Neural cell (in vitro differentiated cells): ENCODE measurements at regions not wholly inside any gene's neighbourhood (a gene's known extent, or its start where the extent isn't known, plus 50 kb on each side); places are given as distances from the start of the nearest gene placed in this dataset.

Experiments used
- H2AFZ ChIP-seq: fragments of 200-600, 300-800 bp; sonication (generic), shearing (Covaris generic); 2 replicates; pipeline ENCODE4 v1.6.0; 2014; ENCODE audit warnings: low read depth, mild to moderate bottlenecking, antibody characterized with exemption, low read length, moderate library complexity
- H3F3A ChIP-seq: fragments of 200-600 bp; shearing (Covaris generic); 2 replicates; pipeline ENCODE4 v1.6.1; 2016; ENCODE audit warnings: mild to moderate bottlenecking, moderate library complexity, mixed read lengths, antibody characterized with exemption, low read length; ENCODE audit not compliant: insufficient read depth, poor library complexity, severe bottlenecking
- H3K27ac ChIP-seq: fragments of 200-600, 300-800 bp; sonication (generic), shearing (Covaris generic); 2 replicates; pipeline ENCODE4 v1.5.1; 2014; ENCODE audit warnings: mild to moderate bottlenecking, low read length, moderate library complexity
- H3K27me3 ChIP-seq: fragments of 300-800, 200-600 bp; sonication (generic), shearing (Covaris generic); 2 replicates; pipeline ENCODE4 v1.6.0; 2014; ENCODE audit warnings: mild to moderate bottlenecking, low read depth, low read length, moderate library complexity; ENCODE audit not compliant: insufficient read depth
- H3K36me3 ChIP-seq: fragments of 300-800, 200-600 bp; sonication (generic), shearing (Covaris generic); 2 replicates; pipeline ENCODE4 v1.5.1; 2014; ENCODE audit warnings: mild to moderate bottlenecking, antibody characterized with exemption, low read length, moderate library complexity; ENCODE audit not compliant: insufficient read depth
- H3K4me2 ChIP-seq: fragments of 300-800, 200-600 bp; sonication (generic), shearing (Covaris generic); 2 replicates; pipeline ENCODE4 v1.6.0; 2014; ENCODE audit warnings: mild to moderate bottlenecking, low read length
- H3K4me3 ChIP-seq: fragments of 300-800, 200-600 bp; sonication (generic), shearing (Covaris generic); 2 replicates; pipeline ENCODE4 v1.5.1; 2014; ENCODE audit warnings: mild to moderate bottlenecking, low read length, moderate library complexity
- H3K79me2 ChIP-seq: fragments of 200-600 bp; shearing (Covaris generic); replicated peaks from 2 replicates; pipeline ENCODE4 v1.6.0; 2014; ENCODE audit warnings: mild to moderate bottlenecking, low read length, moderate library complexity; ENCODE audit not compliant: insufficient read depth
- H3K9ac ChIP-seq: fragments of 300-800, 200-600 bp; sonication (generic), shearing (Covaris generic); 2 replicates; pipeline ENCODE4 v1.6.1; 2016; ENCODE audit warnings: mild to moderate bottlenecking, low read length, mixed read lengths
- H3K9me2 ChIP-seq: fragments of 200-600 bp; shearing (Covaris generic); 2 replicates; pipeline ENCODE4 v1.6.1; 2016; ENCODE audit warnings: mild to moderate bottlenecking, low read length, mixed read lengths; ENCODE audit not compliant: insufficient read depth
- H3K9me3 ChIP-seq: fragments of 200-600, 300-800 bp; sonication (generic), shearing (Covaris generic); 2 replicates; pipeline ENCODE4 v1.6.1; 2016; ENCODE audit warnings: mild to moderate bottlenecking, mixed run types, low read length, moderate library complexity, mixed read lengths
- H4K20me1 ChIP-seq: fragments of 200-600 bp; shearing (Covaris generic); 2 replicates; pipeline ENCODE4 v1.6.1; 2016; ENCODE audit warnings: mild to moderate bottlenecking, mixed run types; ENCODE audit not compliant: insufficient read depth
- EP300 ChIP-seq: fragments of 450-650 bp; conservative IDR thresholded peaks from 2 replicates; pipeline ENCODE4 v1.6.1; 2014; ENCODE audit warnings: antibody characterized with exemption, mild to moderate bottlenecking, moderate library complexity; ENCODE audit not compliant: poor library complexity, severe bottlenecking
- EZH2 ChIP-seq: fragments of 200-600, 300-800 bp; shearing (Covaris generic), sonication (generic); IDR thresholded peaks from 2 replicates; pipeline ENCODE4 v1.6.1; 2014; ENCODE audit warnings: antibody characterized with exemption, low read length, borderline replicate concordance, mild to moderate bottlenecking; ENCODE audit not compliant: insufficient read depth, poor library complexity, severe bottlenecking
- MXI1 ChIP-seq: fragments of 450-650 bp; conservative IDR thresholded peaks from 2 replicates; pipeline ENCODE4 v1.6.1; 2014; ENCODE audit warnings: antibody characterized with exemption, mild to moderate bottlenecking; ENCODE audit not compliant: poor library complexity, severe bottlenecking
- POLR2AphosphoS5 ChIP-seq: IDR thresholded peaks from 2 replicates; pipeline ENCODE4 v1.6.1; 2012
- RAD21 ChIP-seq: fragments of 450-650 bp; conservative IDR thresholded peaks from 2 replicates; pipeline ENCODE4 v1.6.1; 2014; ENCODE audit warnings: antibody characterized with exemption, mild to moderate bottlenecking, moderate library complexity
- SMC3 ChIP-seq: fragments of 450-650 bp; conservative IDR thresholded peaks from 2 replicates; pipeline ENCODE4 v1.6.1; 2014; ENCODE audit warnings: antibody characterized with exemption, mild to moderate bottlenecking, moderate library complexity; ENCODE audit not compliant: poor library complexity
- TAF1 ChIP-seq: IDR thresholded peaks from 2 replicates; pipeline ENCODE4 v1.6.1; 2012; ENCODE audit warnings: low read depth
- TF ChIP-seq, protein P1 (sequence below): IDR thresholded peaks from 2 replicates; pipeline ENCODE4 v1.6.1; 2012; ENCODE audit warnings: borderline replicate concordance
- TF ChIP-seq, protein P2 (sequence below): fragments of 450-650 bp; IDR thresholded peaks from 2 replicates; pipeline ENCODE4 v1.5.1; 2014; ENCODE audit warnings: antibody characterized with exemption, mild to moderate bottlenecking, moderate library complexity; ENCODE audit not compliant: poor library complexity, severe bottlenecking

DNA sequence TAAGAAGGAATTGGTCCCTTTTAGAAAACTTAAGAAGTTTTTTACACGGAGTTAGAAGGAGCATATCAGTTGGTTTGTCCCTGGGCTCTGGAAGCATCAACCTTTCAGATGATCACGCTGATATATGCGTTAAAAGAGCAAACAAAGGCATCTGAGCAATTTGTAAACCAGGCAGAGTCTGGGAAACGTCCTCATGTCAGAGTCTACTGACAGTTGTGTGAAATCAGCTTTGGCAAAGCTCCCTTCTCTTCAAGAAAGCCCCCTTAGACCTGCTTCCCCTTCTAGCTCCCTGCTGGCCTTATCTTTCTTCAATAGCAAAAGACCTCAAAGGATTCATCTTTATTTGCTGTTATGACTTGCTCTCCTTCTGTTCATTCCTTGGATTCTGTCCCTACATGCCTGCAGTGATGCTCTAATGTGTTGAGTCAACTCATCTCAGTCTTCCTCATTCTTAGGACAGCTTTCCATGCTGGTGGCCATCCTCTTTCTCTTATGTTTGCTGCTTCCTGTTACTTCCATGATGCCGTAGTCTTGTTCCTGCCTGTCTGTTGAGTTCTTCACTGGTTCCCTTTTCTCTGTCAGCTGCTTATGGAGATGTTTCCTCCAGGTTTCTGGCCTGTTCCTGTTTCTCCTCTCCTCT is 106.5 kb upstream of the BMPER start:
- Histone ChIP-seq H3K36me3 (no peaks in the 10 kb centered on the region), H3K4me2 (no peak overlapping the region), H3F3A (no peaks in the 10 kb centered on the region), H3K4me3 (no peak overlapping the region), H3K79me2 (no peaks in the 10 kb centered on the region), H3K27ac (no peak overlapping the region), H3K9me2 (no peaks in the 10 kb centered on the region), H3K9ac (no peak overlapping the region), H2AFZ (no peak overlapping the region), H3K27me3 (no peaks in the 10 kb centered on the region), H4K20me1 (no peaks in the 10 kb centered on the region), H3K9me3 (no peaks in the 10 kb centered on the region)
- no peak for TF ChIP-seq EP300
- TF ChIP-seq TAF1 = no peak
- TF ChIP-seq RAD21 = no peak
- TF ChIP-seq SMC3 = no peak
- no peak for TF ChIP-seq MXI1
- no peak for TF ChIP-seq POLR2AphosphoS5
- no peak for TF ChIP-seq EZH2
- TF ChIP-seq, protein P1, sequence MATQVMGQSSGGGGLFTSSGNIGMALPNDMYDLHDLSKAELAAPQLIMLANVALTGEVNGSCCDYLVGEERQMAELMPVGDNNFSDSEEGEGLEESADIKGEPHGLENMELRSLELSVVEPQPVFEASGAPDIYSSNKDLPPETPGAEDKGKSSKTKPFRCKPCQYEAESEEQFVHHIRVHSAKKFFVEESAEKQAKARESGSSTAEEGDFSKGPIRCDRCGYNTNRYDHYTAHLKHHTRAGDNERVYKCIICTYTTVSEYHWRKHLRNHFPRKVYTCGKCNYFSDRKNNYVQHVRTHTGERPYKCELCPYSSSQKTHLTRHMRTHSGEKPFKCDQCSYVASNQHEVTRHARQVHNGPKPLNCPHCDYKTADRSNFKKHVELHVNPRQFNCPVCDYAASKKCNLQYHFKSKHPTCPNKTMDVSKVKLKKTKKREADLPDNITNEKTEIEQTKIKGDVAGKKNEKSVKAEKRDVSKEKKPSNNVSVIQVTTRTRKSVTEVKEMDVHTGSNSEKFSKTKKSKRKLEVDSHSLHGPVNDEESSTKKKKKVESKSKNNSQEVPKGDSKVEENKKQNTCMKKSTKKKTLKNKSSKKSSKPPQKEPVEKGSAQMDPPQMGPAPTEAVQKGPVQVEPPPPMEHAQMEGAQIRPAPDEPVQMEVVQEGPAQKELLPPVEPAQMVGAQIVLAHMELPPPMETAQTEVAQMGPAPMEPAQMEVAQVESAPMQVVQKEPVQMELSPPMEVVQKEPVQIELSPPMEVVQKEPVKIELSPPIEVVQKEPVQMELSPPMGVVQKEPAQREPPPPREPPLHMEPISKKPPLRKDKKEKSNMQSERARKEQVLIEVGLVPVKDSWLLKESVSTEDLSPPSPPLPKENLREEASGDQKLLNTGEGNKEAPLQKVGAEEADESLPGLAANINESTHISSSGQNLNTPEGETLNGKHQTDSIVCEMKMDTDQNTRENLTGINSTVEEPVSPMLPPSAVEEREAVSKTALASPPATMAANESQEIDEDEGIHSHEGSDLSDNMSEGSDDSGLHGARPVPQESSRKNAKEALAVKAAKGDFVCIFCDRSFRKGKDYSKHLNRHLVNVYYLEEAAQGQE = no peak

DNA sequence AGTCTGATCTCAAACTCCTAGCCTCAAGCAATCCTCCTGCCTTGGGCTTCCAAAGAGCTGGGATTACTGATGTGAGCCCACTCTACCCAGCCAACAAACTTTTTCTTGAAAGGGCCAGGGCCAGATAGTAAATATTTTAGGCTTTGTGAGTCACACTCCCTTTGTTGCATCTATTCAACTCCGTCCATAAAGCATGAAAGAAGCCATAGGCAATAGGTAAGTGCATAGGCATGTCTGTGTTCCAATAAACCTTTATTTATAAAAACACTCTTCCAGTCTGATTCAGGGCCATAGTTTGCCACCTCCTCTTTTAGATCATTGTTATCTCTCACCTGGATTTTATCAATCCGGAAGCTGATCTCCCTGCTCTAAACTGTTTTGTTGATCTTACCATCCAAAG is 105.6 kb upstream of the BMPER start:
- no peaks in the 10 kb centered on the region for H3K9me2 ChIP-seq
- TF ChIP-seq EP300 (no peak), EZH2 (no peak), RAD21 (no peak), POLR2AphosphoS5 (no peak), MXI1 (no peak), SMC3 (no peak), TAF1 (no peak)
- TF ChIP-seq, protein P1 = no peak
- TF ChIP-seq, protein P2, sequence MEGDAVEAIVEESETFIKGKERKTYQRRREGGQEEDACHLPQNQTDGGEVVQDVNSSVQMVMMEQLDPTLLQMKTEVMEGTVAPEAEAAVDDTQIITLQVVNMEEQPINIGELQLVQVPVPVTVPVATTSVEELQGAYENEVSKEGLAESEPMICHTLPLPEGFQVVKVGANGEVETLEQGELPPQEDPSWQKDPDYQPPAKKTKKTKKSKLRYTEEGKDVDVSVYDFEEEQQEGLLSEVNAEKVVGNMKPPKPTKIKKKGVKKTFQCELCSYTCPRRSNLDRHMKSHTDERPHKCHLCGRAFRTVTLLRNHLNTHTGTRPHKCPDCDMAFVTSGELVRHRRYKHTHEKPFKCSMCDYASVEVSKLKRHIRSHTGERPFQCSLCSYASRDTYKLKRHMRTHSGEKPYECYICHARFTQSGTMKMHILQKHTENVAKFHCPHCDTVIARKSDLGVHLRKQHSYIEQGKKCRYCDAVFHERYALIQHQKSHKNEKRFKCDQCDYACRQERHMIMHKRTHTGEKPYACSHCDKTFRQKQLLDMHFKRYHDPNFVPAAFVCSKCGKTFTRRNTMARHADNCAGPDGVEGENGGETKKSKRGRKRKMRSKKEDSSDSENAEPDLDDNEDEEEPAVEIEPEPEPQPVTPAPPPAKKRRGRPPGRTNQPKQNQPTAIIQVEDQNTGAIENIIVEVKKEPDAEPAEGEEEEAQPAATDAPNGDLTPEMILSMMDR = no peak

More for the DNA sequence above, 105.6 kb upstream of the BMPER start:
- Histone ChIP-seq H4K20me1 (no peaks in the 10 kb centered on the region), H3K4me3 (no peak overlapping the region), H2AFZ (no peak overlapping the region), H3K27me3 (no peaks in the 10 kb centered on the region), H3K79me2 (no peaks in the 10 kb centered on the region), H3K9me3 (no peaks in the 10 kb centered on the region), H3K9ac (no peak overlapping the region), H3F3A (no peaks in the 10 kb centered on the region), H3K36me3 (no peaks in the 10 kb centered on the region), H3K4me2 (no peak overlapping the region), H3K27ac (no peak overlapping the region)
